Fibroblast of peridontal ligament (primary cell): ENCODE measurements at regions not wholly inside any gene's neighbourhood (a gene's known extent, or its start where the extent isn't known, plus 50 kb on each side); places are given as distances from the start of the nearest gene placed in this dataset.
"Not testable (repeated sequence)": the region's sequence is repeated elsewhere in the genome, so short reads cannot be mapped to it uniquely, and the experiment has no call there.

ENCODE experiments used
- DNase-seq: peaks from one replicate; pipeline ENCODE4 v3.0.0-alpha.2; 2010; ENCODE audit errors: extremely low read depth

DNA sequence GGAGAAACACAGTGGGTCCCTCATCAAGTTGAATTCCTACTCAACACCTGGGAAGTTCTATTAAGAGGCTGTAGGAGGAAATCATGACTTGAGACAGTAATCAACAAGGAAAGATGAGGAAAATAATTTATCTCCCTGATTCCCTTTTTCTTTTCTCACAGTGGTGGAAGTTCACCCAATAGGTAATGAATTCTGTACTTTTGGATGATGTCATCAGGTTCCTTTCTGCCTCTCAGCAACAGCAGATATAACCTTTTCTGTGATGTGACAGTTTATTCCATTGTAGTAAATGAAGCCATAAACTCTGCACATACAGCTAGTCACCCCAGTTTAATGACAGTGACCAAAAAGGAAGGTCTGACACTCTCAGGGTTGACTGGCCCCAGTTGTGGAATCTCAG lies 1265.0 kb downstream of the NXPH1 start:
- DNase-seq = no peak

DNA sequence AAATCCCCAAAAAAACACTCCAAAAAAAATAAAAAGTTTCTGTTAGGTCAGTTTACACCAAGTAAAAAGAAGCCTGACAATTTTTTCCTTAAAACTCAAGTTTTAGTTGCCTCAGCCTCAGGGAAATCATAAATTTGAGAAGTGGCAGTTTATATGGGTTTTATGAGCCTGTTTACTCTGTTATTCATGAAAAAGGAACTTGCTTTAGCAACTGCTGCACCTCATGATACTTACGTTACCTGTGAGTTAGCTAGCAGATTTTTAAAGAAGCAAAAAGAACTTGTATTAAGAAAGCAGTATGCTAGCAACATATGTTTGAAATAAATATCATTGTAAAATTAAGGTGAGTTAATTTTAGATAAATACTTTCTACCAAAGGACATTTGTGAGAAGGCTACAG lies 1264.5 kb upstream of the PHF14 start:
- DNase-seq = no peak

DNA sequence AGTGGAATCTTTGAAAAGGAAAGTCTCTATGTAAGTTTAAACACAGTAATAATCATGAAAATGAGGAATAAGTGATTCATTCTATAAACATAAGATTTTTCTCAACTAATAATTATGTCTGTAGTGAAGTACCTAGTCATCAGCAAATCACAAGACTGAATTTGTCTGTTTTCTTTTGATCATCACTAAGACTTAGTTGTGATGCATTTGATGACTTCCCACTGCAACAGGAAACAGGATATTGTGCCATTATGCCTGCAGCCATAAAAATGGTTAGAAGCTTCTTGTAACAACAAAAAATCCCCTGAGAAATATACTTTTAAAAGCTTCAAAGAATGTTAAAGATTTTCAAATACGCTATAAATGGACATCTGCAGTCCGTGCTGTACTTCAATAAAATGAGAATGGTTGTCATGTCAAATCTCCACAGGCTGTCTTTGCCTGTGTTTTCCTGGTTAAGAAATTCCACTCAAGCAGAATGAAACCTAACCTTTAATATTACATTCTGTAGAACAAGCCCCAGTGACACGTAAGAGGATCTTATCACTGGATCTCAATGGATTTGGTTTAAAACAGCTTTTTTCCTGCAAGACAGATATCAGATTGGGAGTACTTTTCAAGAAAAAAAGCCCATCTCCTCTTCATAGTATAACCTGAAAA lies 1262.3 kb upstream of the PHF14 start:
- no peak for DNase-seq

DNA sequence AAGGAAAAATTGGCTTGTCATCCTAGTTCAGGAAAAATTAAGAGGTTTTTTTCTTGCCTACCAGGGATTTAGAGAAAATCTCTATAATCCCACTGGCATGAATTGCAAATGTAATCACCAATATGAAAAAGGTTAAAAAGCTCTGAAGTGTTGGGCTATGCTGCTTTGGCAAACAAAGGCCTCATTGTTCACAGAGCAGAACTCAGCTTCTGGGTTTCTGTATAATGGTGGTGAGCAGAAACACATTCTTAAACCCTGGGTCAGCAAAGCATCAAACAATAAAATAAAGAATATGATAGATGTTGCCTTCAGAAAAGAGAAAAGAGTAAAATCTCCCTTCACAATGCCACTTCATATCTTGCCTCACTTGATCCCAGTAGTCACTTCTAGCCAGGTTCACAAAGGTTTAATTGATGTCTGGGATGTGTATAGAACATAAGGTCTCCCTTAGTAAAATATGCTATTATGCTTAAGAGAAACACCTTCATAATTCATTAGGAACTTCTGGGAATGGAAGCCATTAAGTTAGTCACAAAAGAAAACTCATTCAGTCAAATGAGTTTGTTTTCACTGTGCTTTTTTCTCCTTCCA lies 1255.5 kb upstream of the PHF14 start:
- DNase-seq = no peak

DNA sequence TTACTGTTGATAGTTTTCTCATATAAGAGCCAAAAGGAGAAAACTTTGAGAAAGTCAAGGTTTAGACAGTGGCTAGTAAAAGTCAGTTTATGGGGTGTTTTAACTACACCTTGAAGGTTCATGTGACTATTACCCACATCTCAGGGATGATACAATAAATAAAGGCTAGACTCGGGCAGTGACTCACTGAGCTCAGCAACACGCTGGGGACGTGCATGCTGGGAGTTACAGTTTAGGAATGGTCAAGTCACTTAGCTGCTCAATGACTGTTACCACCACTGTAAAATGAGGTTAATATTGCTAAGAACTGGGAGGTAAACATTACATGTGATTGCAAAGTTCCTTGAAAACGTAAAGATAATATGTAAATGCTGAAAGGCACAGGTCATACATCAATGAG lies 1254.4 kb upstream of the PHF14 start:
- no peak for DNase-seq

DNA sequence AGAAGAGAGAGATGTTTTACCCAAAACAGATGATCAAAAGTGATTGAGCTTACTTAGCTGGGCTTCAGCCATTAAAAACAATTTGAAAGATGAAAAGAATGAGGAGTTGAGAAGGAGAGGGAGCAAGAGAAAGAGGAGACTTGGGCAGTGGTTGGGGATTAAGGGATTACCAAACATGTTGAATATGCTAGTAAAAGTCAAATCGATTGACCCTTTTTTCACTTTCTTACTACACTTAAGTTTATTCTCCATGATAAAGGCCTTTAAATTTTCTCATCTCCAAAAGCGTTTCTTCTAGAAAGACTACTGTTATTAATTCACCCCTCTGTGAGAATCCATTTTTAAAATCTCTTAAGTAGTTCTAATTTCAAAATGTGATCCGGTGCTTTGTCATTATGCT lies 1254.0 kb upstream of the PHF14 start:
- DNase-seq = no peak

DNA sequence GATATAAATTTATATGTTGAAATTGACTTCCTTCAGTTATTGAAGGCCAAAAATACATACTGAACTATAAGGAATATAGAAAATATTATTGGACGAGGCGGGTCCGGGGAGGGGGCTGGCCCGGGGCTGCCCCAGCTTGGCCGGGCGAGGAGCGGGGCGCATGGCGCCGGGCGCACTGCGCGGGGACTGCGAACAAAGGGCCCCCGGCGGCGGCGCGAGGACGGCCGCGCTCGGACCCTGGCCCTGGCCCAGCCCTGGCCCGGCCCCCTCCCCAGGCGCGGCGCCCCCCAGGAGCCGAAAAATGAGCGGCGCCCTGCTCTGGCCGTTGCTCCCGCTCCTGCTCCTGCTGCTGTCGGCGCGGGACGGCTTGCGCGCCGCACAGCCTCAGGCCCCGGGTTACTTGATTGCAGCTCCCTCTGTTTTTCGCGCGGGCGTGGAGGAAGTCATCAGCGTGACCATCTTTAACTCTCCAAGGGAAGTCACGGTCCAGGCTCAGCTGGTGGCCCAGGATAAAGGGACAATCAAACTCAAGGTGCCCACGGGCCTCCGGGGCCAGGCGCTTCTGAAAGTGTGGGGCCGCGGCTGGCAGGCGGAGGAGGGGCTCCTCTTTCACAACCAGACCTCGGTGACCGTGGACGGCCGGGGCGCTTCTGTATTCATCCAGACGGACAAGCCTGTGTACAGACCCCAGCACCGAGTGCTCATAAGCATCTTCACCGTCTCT lies 1247.6 kb upstream of the PHF14 start:
- not testable (repeated sequence) for DNase-seq

DNA sequence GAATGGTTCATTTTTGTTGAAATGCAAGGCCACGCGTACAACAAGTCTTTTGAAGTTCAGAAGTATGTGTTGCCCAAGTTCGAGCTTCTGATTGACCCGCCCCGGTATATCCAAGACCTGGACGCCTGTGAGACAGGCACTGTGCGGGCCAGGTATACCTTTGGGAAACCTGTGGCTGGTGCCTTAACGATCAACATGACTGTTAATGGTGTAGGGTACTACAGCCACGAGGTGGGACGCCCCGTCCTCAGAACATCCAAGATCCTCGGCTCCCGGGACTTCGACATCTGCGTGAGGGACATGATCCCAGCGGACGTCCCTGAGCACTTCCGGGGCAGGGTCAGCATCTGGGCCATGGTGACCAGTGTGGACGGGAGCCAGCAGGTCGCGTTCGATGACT lies 1246.9 kb upstream of the PHF14 start:
- not testable (repeated sequence) for DNase-seq

DNA sequence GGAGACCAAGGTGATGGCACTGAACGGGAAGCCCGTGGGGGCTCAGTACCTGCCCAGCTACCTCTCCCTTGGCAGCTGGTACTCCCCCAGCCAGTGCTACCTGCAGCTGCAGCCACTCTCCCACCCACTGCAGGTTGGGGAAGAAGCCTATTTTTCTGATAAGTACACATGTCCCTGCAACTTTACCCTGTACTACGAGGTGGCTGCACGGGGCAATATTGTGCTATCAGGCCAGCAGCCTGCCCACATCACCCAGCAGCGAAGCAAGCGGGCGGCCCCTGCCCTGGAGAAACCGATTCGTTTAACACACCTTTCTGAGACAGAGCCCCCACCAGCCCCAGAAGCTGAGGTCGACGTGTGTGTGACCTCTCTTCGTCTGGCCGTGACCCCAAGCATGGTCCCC lies 1246.2 kb upstream of the PHF14 start:
- not testable (repeated sequence) for DNase-seq

DNA sequence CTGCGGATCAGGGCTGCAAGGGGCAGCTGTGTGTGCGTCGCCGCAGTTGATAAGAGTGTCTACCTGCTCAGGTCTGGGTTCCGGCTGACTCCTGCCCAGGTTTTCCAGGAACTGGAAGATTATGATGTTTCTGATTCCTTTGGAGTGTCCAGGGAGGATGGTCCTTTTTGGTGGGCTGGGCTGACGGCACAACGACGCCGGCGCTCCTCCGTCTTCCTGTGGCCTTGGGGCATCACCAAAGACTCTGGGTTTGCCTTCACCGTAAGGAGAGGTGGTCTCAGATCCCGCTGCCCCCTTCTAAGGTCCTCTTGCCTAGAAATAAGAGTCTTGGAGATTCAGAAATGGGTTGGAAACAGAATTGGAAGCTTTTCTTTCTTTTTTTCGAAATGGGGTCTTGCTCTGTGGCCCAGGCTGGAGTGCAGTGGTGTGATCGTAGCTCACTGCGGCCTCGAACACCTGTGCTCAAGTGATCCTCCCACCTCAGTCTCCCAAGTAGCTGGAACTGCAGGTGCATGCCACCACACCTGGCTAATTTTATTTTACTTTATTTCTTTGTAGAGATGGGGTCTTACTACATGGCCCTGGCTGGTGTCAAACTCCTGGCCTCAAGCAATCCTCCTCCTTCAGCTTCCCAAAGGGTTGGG lies 1245.5 kb upstream of the PHF14 start:
- DNase-seq = not testable (repeated sequence)

DNA sequence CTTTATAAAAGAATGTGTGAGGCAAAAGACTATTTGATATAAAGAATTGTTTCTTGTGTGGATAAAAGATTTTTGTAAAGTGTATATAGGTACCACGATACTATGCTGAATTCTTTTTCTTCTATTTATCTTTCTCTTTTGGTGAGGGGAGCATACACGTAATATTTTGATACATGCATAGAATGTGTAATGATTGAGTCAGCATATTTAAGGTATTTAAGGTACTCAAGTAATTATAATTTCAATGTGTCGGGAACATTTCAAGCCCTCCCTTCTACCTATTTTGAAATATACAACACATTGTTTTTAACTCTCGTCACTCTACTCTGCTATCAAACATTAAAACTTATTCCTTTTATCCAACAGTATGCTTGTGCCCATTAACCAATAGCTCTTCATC lies 1221.6 kb upstream of the PHF14 start:
- DNase-seq = no peak

DNA sequence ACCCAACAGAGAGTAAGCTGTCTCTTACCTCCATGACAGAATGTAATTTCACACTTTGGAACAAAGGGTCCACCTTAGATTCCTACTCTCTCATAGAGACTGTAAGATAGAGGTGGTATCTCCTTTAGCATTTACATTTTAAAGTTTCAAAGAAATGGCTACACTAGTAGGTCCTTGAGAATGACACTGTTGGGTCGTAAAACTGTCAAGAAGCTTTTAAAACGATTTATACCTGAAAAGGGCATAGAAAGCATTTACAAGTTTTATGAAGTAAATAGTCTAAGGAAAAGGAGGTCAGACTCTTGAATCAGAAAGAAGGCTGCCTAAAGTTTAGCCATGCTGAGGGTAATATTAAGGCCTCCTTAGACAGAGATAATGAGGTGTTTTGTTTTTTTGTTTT lies 1212.4 kb upstream of the PHF14 start:
- no peak for DNase-seq

DNA sequence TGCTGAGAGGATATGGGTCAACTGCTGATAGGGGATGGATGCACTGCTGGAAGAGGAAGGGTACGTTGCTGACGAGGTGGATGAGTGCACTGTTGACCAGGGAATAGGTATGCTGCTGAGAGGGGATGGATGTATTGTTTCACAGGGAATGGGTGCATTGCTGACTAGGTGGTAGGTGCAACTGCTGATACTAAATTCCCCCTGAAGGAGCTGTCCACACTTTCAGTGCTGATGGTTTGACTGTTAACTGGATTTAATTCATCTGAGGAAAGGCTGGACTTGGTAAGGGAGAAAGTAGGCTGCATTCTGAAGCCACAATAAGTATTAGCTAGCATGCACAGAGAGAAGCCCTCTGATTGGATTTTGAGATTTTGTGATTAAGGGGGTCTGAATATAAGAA lies 1196.8 kb upstream of the PHF14 start:
- no peak for DNase-seq

DNA sequence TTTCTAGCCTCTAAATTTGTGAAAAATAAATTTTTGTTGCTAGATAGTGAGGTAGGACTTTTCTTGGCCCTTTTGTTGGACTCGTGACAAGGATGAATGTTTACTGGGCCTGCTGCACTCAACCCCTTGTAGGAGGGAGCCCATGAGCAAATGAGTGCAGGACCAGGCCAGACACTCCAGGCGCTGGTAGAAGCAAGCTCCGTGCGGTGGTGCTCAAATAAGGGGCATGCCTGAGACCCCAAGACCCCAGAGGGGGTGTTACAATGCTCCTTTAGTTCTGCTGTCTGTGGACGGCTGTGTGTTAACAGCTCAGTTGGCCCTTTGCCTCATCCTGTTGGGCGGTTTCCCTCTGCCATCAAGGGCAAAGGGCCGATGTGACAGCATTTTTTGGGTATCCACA lies 1195.3 kb upstream of the PHF14 start:
- no peak for DNase-seq

DNA sequence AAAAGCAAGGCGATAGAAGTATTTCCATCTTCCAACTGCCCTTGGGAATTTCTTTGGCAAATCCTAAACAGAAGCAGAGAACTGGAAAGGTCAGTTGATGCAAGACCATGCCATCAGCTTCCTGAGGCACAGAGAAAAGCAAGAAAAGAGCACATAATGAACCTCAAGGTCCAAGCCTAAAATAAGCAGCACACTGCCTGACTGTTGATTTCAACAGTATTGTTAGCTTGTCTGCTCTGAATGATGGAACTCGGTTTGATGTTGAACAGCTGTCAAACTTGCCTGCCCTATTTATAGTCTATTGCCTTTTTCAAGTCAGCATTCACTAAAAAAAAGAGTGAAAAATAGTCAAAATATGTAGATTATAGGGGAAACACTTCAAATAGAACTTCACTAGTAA lies 1192.0 kb upstream of the PHF14 start:
- DNase-seq = no peak

DNA sequence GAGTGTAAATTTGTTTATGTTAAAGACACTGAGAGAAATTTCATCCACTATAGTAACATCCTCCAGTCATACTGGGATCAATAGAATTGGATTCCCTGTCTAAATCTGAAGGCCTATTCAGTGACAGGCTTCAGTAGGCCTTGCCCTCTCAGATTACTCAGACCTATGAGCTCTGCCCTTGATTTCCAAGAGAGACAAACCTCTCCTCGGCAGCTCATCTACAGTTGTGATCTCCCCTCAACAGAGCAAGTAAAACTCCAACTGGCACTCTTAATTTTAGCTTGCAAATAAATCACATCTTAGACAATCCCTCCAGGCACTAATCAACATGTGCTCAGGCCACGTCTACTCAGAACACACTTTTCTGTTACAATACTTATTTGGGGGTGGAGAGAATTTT lies 1191.4 kb upstream of the PHF14 start:
- DNase-seq = no peak

DNA sequence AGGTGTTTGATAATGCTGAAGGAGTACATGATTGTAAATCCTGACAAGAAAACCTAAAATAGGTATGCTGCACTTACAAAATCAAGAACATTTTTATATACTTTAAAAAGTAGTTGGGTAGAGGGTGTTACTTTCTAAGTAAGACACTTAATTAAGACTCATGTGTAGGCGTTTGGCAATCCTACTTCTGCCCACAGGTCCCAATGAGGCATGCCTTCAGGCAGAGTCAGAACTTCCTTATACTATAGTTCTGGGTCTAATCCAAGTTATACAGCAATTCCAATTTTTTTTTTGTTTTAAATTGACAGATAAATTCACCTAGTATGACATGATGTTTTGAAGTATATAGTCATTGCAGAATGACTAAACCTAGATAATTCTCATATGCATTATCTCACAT lies 1188.5 kb upstream of the PHF14 start:
- DNase-seq = no peak

DNA sequence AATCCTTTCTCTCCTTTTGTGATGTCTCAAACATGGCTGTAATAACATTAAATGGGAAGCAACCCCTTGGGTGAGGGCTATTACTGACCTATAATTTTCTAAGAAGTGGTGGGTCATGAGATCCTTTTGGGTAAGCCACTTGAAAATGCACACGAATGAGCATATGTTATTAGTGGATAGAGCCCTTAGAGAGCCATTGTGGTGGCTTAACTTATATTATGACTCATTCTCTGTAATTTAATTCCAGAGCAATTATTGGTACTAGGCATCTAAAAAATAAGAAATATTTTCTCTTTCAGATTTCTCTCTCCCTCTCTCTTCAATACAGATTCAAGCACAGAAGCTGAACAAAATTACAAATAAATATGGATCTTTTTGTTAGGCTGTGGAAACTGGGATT lies 1177.4 kb upstream of the PHF14 start:
- no peak for DNase-seq

DNA sequence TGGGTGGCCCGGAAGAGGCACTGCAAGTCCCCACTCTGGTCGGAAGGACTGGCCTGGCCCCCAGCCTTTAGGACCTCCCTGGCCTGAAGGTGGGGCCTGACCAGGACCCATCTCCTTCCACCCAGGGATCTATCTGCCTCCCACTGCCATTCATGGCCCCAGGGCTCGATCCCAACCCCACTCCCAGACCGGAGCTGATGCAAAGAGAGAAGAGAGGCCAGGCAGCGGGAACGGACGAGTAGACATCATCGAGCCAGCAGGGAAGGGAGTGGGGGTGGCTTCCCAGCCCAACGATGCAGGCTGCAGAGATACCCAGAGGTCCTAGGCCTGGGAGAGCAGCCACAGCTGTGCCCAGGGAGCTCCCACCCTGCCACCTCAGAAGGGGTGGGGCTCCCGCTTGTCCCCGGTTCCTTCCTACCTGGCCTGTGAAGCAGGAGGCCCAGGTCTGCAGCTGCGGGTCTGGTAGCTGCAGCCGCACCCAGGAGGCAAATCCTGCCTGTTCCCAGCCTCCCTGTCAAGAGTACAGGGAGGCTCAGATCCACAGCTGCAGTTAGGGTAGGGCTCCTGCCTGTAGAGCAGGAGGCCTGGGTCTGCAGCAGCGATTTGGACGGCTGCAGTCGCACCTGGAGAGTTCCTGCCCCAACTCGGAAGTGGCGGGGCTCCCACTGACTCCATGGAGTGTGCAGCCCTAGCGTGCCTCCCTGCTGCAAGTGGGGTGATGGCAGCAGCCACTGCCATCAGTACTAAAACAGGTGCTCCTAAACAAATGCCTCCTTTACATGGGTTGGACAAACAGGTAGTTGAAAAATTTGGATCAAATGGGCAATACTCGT lies 1151.0 kb upstream of the PHF14 start:
- DNase-seq = no peak

DNA sequence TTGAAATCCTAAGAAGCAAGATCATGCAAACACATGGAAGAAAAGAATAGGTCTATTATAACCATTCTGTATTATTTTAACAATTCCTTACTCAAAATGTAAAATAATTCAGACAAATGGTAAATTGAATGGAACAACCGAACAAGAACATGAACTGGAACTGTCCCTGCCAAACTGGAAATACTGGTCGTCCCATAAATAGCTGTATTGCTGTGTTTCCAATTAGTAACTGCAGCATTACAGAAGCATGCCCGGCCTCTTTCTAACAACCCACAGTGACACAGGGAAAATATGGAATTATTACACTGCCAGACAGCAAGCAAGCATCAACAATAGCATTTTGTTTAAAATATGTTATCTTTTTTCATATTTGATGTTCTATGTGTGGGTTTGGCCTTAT lies 1138.5 kb upstream of the PHF14 start:
- DNase-seq = no peak

DNA sequence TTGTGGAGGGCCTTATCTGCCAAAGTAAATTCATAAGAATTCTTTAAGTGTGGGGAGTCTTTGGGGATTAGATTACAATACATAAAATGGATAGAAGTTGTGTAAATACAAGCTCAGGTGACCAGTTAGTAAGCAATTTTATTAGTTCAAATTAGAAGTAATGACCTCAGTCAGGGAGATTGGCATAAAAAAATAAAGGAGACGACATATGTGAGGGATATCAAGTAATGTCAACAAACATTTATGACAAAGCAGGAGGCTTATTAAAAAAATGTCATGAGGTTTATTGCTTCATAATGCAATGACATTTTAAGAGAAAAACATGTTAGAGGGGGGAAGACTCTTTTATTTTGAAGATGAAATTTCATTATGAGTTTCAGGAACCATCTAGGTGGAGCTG lies 1137.0 kb upstream of the PHF14 start:
- no peak for DNase-seq

DNA sequence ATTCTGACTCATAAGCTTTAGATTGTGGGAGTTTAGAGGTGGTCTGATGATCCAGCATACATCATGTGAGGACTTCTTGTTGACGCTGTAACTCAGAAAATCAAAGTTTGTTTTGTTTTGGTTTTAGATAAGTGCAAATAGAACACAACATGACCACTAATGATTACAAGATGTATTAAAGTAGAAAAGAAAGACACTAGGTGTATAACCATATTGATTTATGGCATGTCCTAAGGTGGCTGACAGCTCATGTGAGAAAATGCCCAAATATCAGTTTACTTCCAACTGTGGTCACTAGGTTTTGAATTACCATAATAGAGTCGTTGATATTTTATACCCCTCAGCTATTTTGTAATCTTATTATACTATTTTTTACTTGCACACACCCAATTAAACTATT lies 1131.4 kb upstream of the PHF14 start:
- no peak for DNase-seq
